ENCODE measurements at regions not wholly inside any gene's neighbourhood (a gene's known extent, or its start where the extent isn't known, plus 50 kb on each side); places are given as distances from the start of the nearest gene placed in this dataset.

DNA sequence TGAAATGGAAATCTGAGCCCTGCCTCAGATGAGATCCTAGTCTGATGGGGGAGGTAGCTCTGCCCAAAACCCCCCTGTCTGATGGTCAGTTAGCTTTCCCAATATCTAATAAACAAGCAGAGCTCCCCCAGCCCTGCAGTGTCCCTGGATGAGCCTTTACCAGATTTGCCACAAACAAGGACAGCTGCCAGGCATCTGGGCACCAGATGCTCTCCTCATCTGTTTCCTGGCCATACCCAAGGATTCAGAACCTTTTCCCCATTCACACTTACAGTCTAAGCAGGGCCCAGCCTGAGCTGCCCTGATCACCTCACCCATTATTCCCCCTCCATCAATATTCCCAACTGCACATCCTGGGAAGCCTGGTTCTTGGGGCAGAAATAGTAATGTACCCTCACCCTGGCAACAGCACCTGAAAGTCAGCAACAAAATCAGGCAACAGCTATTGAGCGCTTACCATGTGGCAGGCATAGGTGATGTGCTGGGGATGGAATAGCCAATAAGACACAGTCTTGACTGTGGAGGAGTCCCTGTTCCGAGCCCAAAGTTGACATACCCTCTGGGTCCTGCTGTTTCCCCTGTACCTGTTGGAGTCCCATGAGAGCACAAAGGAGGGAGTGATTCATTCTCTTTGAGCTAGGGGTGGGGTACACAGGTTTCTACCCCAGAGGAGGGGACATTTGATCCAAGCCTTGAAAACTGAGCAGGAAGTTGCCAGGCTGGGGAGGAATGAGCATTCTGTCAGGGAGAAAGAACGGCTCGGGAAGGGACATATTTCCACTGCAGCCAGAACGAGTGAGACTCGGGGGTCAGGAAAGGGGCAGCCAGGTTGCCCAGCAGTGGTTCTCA, 147.4 kb downstream of the TMEM132E start:
- TF ChIP-seq, protein P1, sequence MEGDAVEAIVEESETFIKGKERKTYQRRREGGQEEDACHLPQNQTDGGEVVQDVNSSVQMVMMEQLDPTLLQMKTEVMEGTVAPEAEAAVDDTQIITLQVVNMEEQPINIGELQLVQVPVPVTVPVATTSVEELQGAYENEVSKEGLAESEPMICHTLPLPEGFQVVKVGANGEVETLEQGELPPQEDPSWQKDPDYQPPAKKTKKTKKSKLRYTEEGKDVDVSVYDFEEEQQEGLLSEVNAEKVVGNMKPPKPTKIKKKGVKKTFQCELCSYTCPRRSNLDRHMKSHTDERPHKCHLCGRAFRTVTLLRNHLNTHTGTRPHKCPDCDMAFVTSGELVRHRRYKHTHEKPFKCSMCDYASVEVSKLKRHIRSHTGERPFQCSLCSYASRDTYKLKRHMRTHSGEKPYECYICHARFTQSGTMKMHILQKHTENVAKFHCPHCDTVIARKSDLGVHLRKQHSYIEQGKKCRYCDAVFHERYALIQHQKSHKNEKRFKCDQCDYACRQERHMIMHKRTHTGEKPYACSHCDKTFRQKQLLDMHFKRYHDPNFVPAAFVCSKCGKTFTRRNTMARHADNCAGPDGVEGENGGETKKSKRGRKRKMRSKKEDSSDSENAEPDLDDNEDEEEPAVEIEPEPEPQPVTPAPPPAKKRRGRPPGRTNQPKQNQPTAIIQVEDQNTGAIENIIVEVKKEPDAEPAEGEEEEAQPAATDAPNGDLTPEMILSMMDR (conservative IDR thresholded peaks at IDR 0.05; ENCODE audit: low read depth in 2 of 2) = no peak
- TF ChIP-seq EZH2 (IDR thresholded peaks at IDR 0.05; ENCODE audit: low read depth, unreplicated experiment) (no peak), POLR2AphosphoS5 (IDR thresholded peaks at IDR 0.05; ENCODE audit: low read depth) (no peak), CREB1 (CRISPR knock-in tag; IDR thresholded peaks at IDR 0.05; ENCODE audit: low read depth) (no peak), EZH2phosphoT487 (IDR thresholded peaks at IDR 0.05; ENCODE audit: unreplicated experiment) (no peak), NANOG (IDR thresholded peaks at IDR 0.05; ENCODE audit: borderline replicate concordance) (no peak), JUNB (IDR thresholded peaks at IDR 0.05; ENCODE audit: unreplicated experiment) (no peak), ZNF331 (CRISPR knock-in tag; IDR thresholded peaks at IDR 0.05; ENCODE audit: low read depth) (no peak), STAT1 (IDR thresholded peaks at IDR 0.05; ENCODE audit: unreplicated experiment) (no peak)
- TF ChIP-seq, protein P2, sequence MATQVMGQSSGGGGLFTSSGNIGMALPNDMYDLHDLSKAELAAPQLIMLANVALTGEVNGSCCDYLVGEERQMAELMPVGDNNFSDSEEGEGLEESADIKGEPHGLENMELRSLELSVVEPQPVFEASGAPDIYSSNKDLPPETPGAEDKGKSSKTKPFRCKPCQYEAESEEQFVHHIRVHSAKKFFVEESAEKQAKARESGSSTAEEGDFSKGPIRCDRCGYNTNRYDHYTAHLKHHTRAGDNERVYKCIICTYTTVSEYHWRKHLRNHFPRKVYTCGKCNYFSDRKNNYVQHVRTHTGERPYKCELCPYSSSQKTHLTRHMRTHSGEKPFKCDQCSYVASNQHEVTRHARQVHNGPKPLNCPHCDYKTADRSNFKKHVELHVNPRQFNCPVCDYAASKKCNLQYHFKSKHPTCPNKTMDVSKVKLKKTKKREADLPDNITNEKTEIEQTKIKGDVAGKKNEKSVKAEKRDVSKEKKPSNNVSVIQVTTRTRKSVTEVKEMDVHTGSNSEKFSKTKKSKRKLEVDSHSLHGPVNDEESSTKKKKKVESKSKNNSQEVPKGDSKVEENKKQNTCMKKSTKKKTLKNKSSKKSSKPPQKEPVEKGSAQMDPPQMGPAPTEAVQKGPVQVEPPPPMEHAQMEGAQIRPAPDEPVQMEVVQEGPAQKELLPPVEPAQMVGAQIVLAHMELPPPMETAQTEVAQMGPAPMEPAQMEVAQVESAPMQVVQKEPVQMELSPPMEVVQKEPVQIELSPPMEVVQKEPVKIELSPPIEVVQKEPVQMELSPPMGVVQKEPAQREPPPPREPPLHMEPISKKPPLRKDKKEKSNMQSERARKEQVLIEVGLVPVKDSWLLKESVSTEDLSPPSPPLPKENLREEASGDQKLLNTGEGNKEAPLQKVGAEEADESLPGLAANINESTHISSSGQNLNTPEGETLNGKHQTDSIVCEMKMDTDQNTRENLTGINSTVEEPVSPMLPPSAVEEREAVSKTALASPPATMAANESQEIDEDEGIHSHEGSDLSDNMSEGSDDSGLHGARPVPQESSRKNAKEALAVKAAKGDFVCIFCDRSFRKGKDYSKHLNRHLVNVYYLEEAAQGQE (IDR thresholded peaks at IDR 0.05; ENCODE audit: unreplicated experiment) = no peak
